ENCODE measurements at regions not wholly inside any gene's neighbourhood (a gene's known extent, or its start where the extent isn't known, plus 50 kb on each side); places are given as distances from the start of the nearest gene placed in this dataset.

DNA sequence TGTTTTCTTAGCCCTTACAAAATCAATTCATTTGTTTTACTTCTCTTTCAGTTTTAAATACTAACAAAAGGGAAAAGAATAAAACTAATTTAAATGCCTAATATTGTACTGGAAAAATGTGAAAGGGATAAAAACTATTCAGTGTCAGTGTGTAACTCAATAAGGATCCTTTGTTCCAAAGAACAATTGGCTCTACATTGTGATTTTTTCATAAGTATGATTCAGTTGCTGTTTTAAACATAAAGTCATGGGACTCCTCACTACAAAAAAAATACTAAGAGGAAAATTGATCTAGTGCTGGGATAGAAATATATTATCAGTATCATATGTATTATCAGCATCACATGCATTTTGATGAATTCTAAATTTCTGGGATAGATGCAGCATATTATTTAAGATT is 199.4 kb upstream of the TRAM1L1 start:
- Histone ChIP-seq H3K9me3 (ENCODE audit: low read length) (no peaks in the 10 kb centered on the region), H4K20me1 (ENCODE audit: low read length) (no peaks in the 10 kb centered on the region), H3K9ac (ENCODE audit: low read length) (no peak overlapping the region), H3K79me2 (ENCODE audit: low read length) (no peaks in the 10 kb centered on the region), H3F3A (ENCODE audit: low read length, unreplicated experiment) (no peaks in the 10 kb centered on the region), H3K9me2 (replicated peaks; ENCODE audit: low read length) (no peaks in the 10 kb centered on the region), H3K27ac (ENCODE audit: low read length) (no peak overlapping the region), H3K27me3 (ENCODE audit: low read length) (no peaks in the 10 kb centered on the region), H3K4me2 (ENCODE audit: low read length) (no peak overlapping the region), H3K36me3 (ENCODE audit: low read depth, low read length) (no peaks in the 10 kb centered on the region), H3K4me3 (ENCODE audit: low read length) (no peak overlapping the region), H3K4me1 (ENCODE audit: insufficient read depth, low read length) (no peaks in the 10 kb centered on the region), H2AFZ (ENCODE audit: low read length) (no peak overlapping the region)
- BruUV-seq (replicated peaks), result no TSS peak
- ChIA-PET CTCF (no interaction called here), POLR2A (ENCODE audit: unreplicated experiment) (no interaction called here)
- TF ChIP-seq EZH2 (IDR thresholded peaks at IDR 0.05; ENCODE audit: low read length, unreplicated experiment) (no peak), EZH2phosphoT487 (IDR thresholded peaks at IDR 0.05; ENCODE audit: borderline replicate concordance, low read length) (no peak)
- TF ChIP-seq, protein P1, sequence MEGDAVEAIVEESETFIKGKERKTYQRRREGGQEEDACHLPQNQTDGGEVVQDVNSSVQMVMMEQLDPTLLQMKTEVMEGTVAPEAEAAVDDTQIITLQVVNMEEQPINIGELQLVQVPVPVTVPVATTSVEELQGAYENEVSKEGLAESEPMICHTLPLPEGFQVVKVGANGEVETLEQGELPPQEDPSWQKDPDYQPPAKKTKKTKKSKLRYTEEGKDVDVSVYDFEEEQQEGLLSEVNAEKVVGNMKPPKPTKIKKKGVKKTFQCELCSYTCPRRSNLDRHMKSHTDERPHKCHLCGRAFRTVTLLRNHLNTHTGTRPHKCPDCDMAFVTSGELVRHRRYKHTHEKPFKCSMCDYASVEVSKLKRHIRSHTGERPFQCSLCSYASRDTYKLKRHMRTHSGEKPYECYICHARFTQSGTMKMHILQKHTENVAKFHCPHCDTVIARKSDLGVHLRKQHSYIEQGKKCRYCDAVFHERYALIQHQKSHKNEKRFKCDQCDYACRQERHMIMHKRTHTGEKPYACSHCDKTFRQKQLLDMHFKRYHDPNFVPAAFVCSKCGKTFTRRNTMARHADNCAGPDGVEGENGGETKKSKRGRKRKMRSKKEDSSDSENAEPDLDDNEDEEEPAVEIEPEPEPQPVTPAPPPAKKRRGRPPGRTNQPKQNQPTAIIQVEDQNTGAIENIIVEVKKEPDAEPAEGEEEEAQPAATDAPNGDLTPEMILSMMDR (conservative IDR thresholded peaks at IDR 0.05; ENCODE audit: low read depth, low read length), result no peak
- ATAC-seq (no peak), DNase-seq (no peak)
- intact Hi-C loops (cut with micrococcal nuclease), result no loop called here

DNA sequence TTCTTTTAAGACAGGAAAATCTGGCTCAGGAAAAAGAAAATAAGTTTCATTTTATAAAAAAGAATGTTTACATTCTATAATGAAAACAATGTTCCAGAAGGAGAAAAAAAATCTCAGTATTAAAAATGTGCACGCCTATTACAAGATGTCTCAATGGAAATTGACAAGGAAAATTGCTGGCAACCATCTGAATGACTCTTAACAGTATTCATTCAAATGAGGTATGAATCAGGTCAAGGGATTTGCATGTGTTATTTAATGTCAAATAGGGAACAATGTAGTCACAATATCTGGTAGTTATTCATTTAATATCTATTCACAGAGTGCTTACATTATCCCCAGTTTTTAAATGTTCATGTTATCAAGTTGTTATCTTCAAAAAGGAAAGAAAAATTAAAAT is 208.4 kb upstream of the TRAM1L1 start:
- no peak overlapping the region for H2AFZ ChIP-seq (ENCODE audit: low read length)

DNA sequence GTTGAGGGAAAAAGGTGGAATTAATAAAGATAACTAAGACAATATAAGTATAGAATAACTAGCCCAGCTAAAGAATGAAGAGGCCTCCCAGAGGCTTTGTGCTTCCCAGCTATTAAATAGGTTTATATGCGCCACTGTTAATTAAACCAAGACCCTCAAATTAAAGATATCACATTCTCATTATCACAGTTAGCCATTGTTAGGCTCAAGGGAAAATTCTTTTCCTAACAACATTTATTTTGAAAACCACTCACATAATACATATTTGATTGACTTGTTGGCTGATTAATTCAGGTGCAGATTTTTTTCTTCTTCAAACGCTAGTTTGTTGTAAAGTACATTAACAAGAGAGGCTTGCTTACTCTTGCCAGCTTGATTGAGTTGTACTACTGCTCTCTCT is 216.8 kb upstream of the TRAM1L1 start:
- ATAC-seq (no peak), DNase-seq (no peak)
- Histone ChIP-seq H3K4me2 (ENCODE audit: low read length) (no peak overlapping the region), H3K9me2 (replicated peaks; ENCODE audit: low read length) (no peaks in the 10 kb centered on the region), H3K9ac (ENCODE audit: low read length) (no peak overlapping the region), H3F3A (ENCODE audit: low read length, unreplicated experiment) (no peaks in the 10 kb centered on the region), H3K27me3 (ENCODE audit: low read length) (no peaks in the 10 kb centered on the region), H3K4me3 (ENCODE audit: low read length) (no peak overlapping the region), H3K9me3 (ENCODE audit: low read length) (no peaks in the 10 kb centered on the region), H3K4me1 (ENCODE audit: insufficient read depth, low read length) (no peaks in the 10 kb centered on the region), H3K36me3 (ENCODE audit: low read depth, low read length) (no peaks in the 10 kb centered on the region), H2AFZ (ENCODE audit: low read length) (0 out of 2 replicates have a peak overlapping the region, but pooled peaks have one; percentile 34), H4K20me1 (ENCODE audit: low read length) (no peaks in the 10 kb centered on the region), H3K79me2 (ENCODE audit: low read length) (no peaks in the 10 kb centered on the region), H3K27ac (ENCODE audit: low read length) (no peak overlapping the region)
- intact Hi-C loops (cut with micrococcal nuclease), result no loop called here
- no peak for TF ChIP-seq EZH2 (IDR thresholded peaks at IDR 0.05; ENCODE audit: low read length, unreplicated experiment)
- BruUV-seq (replicated peaks), result no TSS peak
- ChIA-PET CTCF (no interaction called here), POLR2A (ENCODE audit: unreplicated experiment) (no interaction called here)

More for the DNA sequence above, 208.4 kb upstream of the TRAM1L1 start:
- Histone ChIP-seq H3K27ac (ENCODE audit: low read length) (no peak overlapping the region), H3K27me3 (ENCODE audit: low read length) (no peaks in the 10 kb centered on the region), H3F3A (ENCODE audit: low read length, unreplicated experiment) (no peaks in the 10 kb centered on the region), H4K20me1 (ENCODE audit: low read length) (no peaks in the 10 kb centered on the region), H3K4me3 (ENCODE audit: low read length) (no peak overlapping the region), H3K4me2 (ENCODE audit: low read length) (no peak overlapping the region), H3K4me1 (ENCODE audit: insufficient read depth, low read length) (no peaks in the 10 kb centered on the region), H3K9ac (ENCODE audit: low read length) (no peak overlapping the region), H3K9me3 (ENCODE audit: low read length) (no peaks in the 10 kb centered on the region), H3K79me2 (ENCODE audit: low read length) (no peaks in the 10 kb centered on the region), H3K36me3 (ENCODE audit: low read depth, low read length) (no peaks in the 10 kb centered on the region), H3K9me2 (replicated peaks; ENCODE audit: low read length) (no peaks in the 10 kb centered on the region)
- DNase-seq (no peak), ATAC-seq (no peak)
- ChIA-PET POLR2A (ENCODE audit: unreplicated experiment) (no interaction called here), CTCF (no interaction called here)
- no TSS peak for BruUV-seq (replicated peaks)
- TF ChIP-seq, protein P1 (conservative IDR thresholded peaks at IDR 0.05; ENCODE audit: low read depth, low read length), result no peak
- TF ChIP-seq EZH2 (IDR thresholded peaks at IDR 0.05; ENCODE audit: low read length, unreplicated experiment) (no peak), EZH2phosphoT487 (IDR thresholded peaks at IDR 0.05; ENCODE audit: borderline replicate concordance, low read length) (no peak)
- intact Hi-C loops (cut with micrococcal nuclease), result no loop called here

All from PC-3 (cell line).